Fibroblast of pulmonary artery (primary cell): ENCODE measurements at regions not wholly inside any gene's neighbourhood (a gene's known extent, or its start where the extent isn't known, plus 50 kb on each side); places are given as distances from the start of the nearest gene placed in this dataset.

Source experiments
- DNase-seq: peaks from one replicate; pipeline ENCODE4 v3.0.0-alpha.2; 2010; ENCODE audit warnings: low read depth
- H3K4me3 ChIP-seq: replicated peaks from 2 replicates; pipeline ENCODE4 v1.5.1; 2011; ENCODE audit warnings: low read depth, mild to moderate bottlenecking, control low read depth, low read length, moderate library complexity
- TF ChIP-seq, protein P1 (sequence below): IDR thresholded peaks from 2 replicates; pipeline ENCODE4 v1.5.1; 2011; ENCODE audit warnings: mild to moderate bottlenecking, control low read depth, low read length, inconsistent platforms; ENCODE audit errors: missing control alignments

DNA sequence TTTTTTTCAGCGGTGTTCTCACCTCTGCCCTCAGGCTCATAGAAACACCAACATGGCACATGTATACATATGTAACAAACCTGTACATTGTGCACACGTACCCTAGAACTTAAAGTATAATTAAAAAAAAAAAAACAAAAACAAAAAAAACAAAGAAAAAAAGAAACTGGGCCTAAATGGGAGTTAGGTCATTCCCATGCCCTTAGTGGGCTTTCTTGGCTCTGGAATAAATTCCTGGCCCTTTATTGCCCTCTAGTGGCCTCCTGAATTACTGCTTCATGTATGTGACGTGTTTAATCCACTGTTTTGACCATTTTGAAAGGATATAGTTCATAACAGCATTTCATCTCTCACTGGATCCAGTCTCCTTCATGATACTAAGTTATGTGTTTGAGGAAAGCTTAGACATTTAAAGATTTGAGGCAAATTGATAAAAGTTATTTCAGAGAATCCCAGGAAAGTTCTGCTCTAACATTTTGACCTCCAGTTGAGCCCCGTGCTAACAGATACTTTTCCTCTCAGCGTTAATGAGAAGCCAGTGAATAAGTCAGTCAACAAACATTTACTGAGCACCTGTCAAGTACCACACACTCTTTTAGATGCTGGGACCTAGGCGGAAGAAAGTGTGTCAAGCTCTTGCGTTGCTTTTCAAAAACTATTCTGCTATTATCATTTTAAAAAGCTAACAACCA lies 54.7 kb upstream of the SYPL1 start:
- TF ChIP-seq, protein P1, sequence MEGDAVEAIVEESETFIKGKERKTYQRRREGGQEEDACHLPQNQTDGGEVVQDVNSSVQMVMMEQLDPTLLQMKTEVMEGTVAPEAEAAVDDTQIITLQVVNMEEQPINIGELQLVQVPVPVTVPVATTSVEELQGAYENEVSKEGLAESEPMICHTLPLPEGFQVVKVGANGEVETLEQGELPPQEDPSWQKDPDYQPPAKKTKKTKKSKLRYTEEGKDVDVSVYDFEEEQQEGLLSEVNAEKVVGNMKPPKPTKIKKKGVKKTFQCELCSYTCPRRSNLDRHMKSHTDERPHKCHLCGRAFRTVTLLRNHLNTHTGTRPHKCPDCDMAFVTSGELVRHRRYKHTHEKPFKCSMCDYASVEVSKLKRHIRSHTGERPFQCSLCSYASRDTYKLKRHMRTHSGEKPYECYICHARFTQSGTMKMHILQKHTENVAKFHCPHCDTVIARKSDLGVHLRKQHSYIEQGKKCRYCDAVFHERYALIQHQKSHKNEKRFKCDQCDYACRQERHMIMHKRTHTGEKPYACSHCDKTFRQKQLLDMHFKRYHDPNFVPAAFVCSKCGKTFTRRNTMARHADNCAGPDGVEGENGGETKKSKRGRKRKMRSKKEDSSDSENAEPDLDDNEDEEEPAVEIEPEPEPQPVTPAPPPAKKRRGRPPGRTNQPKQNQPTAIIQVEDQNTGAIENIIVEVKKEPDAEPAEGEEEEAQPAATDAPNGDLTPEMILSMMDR: peak; percentile 77
- peak; percentile 92 for DNase-seq
- H3K4me3 ChIP-seq: no peak overlapping the region

DNA sequence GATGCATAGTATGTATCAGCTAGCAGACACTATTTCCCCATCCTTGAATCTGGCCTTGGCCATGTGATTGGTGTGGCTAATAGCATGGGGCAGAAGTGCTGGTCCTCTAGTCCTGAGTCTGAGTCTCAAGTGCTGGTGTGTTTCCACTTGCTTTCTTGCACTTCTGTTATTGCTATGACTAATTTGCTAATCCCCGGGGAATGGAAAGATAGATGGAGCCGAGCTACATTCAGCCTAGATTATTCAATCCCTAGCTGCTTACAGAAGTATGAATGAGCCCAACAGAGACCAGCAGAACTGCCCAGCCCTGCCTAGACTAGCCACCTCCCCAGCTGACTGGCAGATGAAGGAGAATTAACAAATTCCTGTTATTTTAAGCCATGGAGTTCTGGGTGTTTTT lies 53.2 kb upstream of the SYPL1 start:
- DNase-seq: peak; percentile 63
- TF ChIP-seq, protein P1: no peak
- no peak overlapping the region for H3K4me3 ChIP-seq

DNA sequence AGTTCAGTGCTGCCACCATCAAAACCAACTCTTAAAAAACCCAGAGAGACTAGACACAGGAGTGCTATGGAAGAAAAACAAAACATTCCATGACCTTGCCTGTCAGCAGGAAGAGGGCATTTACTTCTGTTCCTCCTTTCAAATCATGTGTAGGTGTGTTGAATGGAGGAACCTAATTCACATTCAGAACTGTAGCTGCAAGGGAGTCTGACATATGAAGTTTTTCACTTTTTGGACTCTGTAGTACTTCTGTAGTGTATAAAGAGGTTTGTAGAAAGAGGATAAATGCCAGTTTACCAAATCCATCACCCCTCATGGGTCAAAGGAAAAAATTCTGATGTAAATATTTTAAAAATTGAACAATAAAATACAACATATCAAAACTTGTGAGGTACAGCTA lies 51.1 kb upstream of the SYPL1 start:
- no peak for DNase-seq
- no peak overlapping the region for H3K4me3 ChIP-seq
- TF ChIP-seq, protein P1: no peak
